Testis (tissue), 2 donors: ENCODE measurements at regions not wholly inside any gene's neighbourhood (a gene's known extent, or its start where the extent isn't known, plus 50 kb on each side); places are given as distances from the start of the nearest gene placed in this dataset.

Experiments used
- DNase-seq: peaks from one replicate; pipeline ENCODE4 v3.0.0-alpha.2; 2019
- H3K27ac ChIP-seq, 2 donors: fragments of 200-600 bp; sonication (generic); one replicate each; pipeline ENCODE4 v1.5.1; 2019
- H3K27me3 ChIP-seq: fragments of 200-600 bp; sonication (generic); one replicate; pipeline ENCODE4 v1.5.1; 2019
- H3K36me3 ChIP-seq: fragments of 200-600 bp; sonication (generic); one replicate; pipeline ENCODE4 v1.5.1; 2017; ENCODE audit warnings: low read depth; ENCODE audit errors: missing control alignments
- H3K4me1 ChIP-seq: fragments of 200-600 bp; sonication (generic); one replicate; pipeline ENCODE4 v1.5.1; 2019
- H3K4me3 ChIP-seq, 2 donors: fragments of 200-600 bp; sonication (generic); one replicate each; pipeline ENCODE4 v1.5.1; 2017 to 2019
- H3K9me3 ChIP-seq: fragments of 200-600 bp; sonication (generic); one replicate; pipeline ENCODE4 v1.5.1; 2017
- POLR2A ChIP-seq: fragments of 450-650 bp; IDR thresholded peaks from one replicate; pipeline ENCODE4 v1.6.1; 2017; ENCODE audit warnings: antibody characterized with exemption, mild to moderate bottlenecking, moderate library complexity
- WGBS, 2 donors: methylation state at CpG; one replicate each; pipeline ENCODE4 v1.1.5; 2018; 5-methylcytosine and 5-hydroxymethylcytosine counted together
- intact Hi-C: fragments of 100-400 bp; cut with DNase I; formaldehyde crosslinking; loops from one replicate; pipeline ENCODE4 v1.15.1; 2023; ENCODE audit warnings: low total_unique reads
- TF ChIP-seq, protein P1 (sequence below), 3 experiments: fragments of 450-650 bp in 2 of 3; fragments of 200-600 bp in 1 of 3; sonication (generic) in 1 of 3; IDR thresholded peaks; one replicate each; pipeline ENCODE4 v1.5.1; 2016 to 2019; ENCODE audit warnings: antibody characterized with exemption in 3 of 3, mild to moderate bottlenecking in 2 of 3, moderate library complexity in 1 of 3

DNA sequence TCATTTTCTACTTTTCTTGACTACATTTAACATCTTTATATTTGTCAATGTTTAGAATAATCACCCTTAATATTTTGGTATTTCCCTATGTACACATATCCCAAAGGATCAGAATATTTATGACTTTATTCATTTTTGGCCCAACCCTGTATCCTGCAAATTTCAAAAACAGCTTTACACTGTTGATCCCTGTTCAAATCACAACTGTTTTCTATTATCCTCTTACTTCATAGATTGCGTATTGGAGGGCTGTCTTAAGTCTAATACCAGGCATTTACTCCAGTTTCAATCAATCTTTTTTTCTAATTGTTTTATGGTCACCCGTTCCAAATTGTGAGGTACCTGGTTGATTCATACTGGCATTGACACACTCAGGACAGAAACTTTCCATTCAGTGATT is 107.9 kb downstream of the RPL22L1 start:
- no peaks in the 10 kb centered on the region for H3K36me3 ChIP-seq
- no peak for TF ChIP-seq POLR2A
- TF ChIP-seq, protein P1, sequence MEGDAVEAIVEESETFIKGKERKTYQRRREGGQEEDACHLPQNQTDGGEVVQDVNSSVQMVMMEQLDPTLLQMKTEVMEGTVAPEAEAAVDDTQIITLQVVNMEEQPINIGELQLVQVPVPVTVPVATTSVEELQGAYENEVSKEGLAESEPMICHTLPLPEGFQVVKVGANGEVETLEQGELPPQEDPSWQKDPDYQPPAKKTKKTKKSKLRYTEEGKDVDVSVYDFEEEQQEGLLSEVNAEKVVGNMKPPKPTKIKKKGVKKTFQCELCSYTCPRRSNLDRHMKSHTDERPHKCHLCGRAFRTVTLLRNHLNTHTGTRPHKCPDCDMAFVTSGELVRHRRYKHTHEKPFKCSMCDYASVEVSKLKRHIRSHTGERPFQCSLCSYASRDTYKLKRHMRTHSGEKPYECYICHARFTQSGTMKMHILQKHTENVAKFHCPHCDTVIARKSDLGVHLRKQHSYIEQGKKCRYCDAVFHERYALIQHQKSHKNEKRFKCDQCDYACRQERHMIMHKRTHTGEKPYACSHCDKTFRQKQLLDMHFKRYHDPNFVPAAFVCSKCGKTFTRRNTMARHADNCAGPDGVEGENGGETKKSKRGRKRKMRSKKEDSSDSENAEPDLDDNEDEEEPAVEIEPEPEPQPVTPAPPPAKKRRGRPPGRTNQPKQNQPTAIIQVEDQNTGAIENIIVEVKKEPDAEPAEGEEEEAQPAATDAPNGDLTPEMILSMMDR (IDR thresholded peaks at IDR 0.05), result no peak
- H3K27ac ChIP-seq, result no peak overlapping the region
- H3K27me3 ChIP-seq, result no peaks in the 10 kb centered on the region
- intact Hi-C loops, result no loop called here
- H3K4me1 ChIP-seq, result peaks cover 8% of the 10 kb centered on the region
- H3K9me3 ChIP-seq, result no peaks in the 10 kb centered on the region
- no peak for DNase-seq
- H3K4me3 ChIP-seq, result no peak overlapping the region
- WGBS, 2 donors, result 91 to 95% methylated on average over 2 of the region's 2 CpGs

DNA sequence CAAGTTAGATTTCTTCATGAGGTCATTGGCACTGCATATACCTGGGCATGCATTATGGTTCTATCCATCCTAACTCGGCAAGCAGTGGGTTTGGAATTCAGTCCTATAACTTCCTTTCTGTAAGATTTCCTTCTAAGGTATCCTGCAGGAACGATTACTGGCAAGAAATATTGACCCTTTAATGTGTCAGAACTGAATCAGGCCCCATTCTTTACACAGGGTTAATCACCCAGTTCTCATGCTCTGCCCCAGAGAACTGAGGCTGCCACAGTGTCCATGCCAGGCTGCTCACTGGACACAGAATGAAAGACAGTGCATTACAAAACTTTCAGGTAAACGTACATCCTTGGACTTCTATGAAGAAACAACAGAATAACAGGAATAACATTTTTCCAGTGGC is 108.9 kb downstream of the RPL22L1 start:
- intact Hi-C loops, result no loop called here
- 72 to 73% methylated on average over 3 of the region's 3 CpGs for WGBS, 2 donors
- no peak overlapping the region for H3K27ac ChIP-seq
- peaks cover 8% of the 10 kb centered on the region for H3K4me1 ChIP-seq
- H3K27me3 ChIP-seq, result no peaks in the 10 kb centered on the region
- no peak for TF ChIP-seq POLR2A
- TF ChIP-seq, protein P1 (IDR thresholded peaks at IDR 0.05), result no peak
- no peak overlapping the region for H3K4me3 ChIP-seq
- H3K36me3 ChIP-seq, result no peaks in the 10 kb centered on the region
- H3K9me3 ChIP-seq, result no peaks in the 10 kb centered on the region
- no peak for DNase-seq

DNA sequence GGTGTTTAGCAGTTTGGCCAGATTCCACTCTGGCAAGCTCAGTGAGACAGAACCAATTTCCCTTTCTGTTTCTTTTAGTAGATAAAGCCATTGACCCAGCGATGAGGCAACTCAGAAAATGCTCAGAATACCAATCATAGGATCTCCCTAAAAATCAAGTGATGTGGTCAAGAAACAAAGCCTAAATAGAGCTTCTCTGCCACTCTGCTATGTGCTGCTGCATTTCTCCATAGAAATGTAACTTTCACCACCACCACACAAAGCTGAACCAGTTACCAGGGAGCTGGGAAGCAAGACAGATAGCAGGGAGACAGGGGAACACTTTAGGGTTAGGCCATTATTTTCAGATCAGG is 109.8 kb downstream of the RPL22L1 start:
- peak overlapping the region in 1 of 2 donors; percentile 5 for H3K27ac ChIP-seq
- peaks cover 8% of the 10 kb centered on the region for H3K4me1 ChIP-seq
- H3K27me3 ChIP-seq, result no peaks in the 10 kb centered on the region
- H3K9me3 ChIP-seq, result no peaks in the 10 kb centered on the region
- no peak overlapping the region for H3K4me3 ChIP-seq
- TF ChIP-seq, protein P1 (IDR thresholded peaks at IDR 0.05), result no peak
- H3K36me3 ChIP-seq, result no peaks in the 10 kb centered on the region
- no peak for DNase-seq
- WGBS, 2 donors, result 52 to 69% methylated on average over 1 of the region's 1 CpG
- intact Hi-C loops, result no loop called here

DNA sequence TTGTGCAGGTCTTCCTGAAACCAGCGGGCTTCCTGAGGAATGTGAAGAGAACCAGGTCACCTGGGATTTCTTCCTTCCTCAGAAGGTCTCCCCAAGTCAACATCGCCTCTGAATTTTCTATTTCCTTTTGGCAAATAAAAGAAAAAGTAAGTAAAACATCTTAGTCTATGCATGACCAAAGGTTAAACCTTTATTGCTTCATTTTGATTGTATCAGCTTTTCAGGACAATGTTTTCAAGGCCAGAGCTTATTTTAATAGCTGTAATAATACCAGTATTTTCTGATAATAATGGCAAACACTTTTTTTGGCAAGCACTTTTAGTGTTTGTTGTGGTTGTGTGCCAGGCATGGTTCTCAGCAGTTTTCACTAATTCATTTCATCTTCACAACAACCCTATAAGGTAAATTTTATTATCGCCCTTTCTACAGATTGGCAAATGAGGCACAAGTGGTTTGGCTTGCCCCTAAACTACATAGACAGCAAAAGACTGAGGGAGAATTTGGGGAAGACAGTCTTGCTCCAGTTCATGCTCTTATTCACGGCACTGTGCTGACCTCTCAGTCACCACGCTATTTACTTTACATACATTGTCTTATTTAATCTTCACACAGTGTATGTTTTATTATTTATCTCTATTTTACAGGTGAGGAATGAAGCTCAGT is 110.4 kb downstream of the RPL22L1 start:
- 65 to 73% methylated on average over 5 of the region's 5 CpGs for WGBS, 2 donors

DNA sequence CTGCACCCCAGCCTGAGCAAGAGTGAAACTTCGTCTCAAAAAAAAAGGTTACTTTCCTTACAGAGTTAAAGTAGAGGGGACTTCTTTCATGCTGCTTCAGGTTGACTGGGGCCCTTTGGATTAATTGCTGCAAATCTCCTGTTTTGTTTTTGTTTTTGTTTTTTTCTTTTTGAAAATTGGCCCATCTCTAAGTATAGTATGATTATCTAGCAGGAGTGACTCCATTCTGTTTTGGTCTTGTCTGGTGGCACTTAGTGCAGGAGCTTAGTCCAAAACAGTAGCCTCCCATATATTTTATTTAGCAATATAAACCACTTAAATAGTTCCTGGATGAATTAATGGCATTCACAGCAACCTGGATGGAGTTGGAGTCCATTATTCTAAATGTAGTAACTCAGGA is 113.0 kb downstream of the RPL22L1 start:
- H3K4me1 ChIP-seq, result peaks cover 17% of the 10 kb centered on the region
- DNase-seq, result no peak
- H3K4me3 ChIP-seq, result no peak overlapping the region
- no peaks in the 10 kb centered on the region for H3K27me3 ChIP-seq
- WGBS, 2 donors, result 86 to 100% methylated on average over 1 of the region's 1 CpG
- intact Hi-C loops, result no loop called here
- no peaks in the 10 kb centered on the region for H3K36me3 ChIP-seq
- H3K27ac ChIP-seq, result no peak overlapping the region
- H3K9me3 ChIP-seq, result no peaks in the 10 kb centered on the region
- TF ChIP-seq POLR2A, result no peak
- TF ChIP-seq, protein P1 (IDR thresholded peaks at IDR 0.05), result no peak

More for the DNA sequence above, 110.4 kb downstream of the RPL22L1 start:
- no peak for DNase-seq
- Histone ChIP-seq H3K27ac (peak overlapping the region in 1 of 2 donors; percentile 5), H3K4me3 (no peak overlapping the region), H3K36me3 (no peaks in the 10 kb centered on the region), H3K4me1 (peaks cover 8% of the 10 kb centered on the region), H3K9me3 (no peaks in the 10 kb centered on the region), H3K27me3 (no peaks in the 10 kb centered on the region)
- intact Hi-C loops, result no loop called here
- TF ChIP-seq POLR2A, result no peak
- TF ChIP-seq, protein P1 (IDR thresholded peaks at IDR 0.05), result no peak
